ENCODE measurements at regions not wholly inside any gene's neighbourhood (a gene's known extent, or its start where the extent isn't known, plus 50 kb on each side); places are given as distances from the start of the nearest gene placed in this dataset.
A peak's percentile ranks its signal among the peaks of the same experiment; 100 is the strongest.

DNA sequence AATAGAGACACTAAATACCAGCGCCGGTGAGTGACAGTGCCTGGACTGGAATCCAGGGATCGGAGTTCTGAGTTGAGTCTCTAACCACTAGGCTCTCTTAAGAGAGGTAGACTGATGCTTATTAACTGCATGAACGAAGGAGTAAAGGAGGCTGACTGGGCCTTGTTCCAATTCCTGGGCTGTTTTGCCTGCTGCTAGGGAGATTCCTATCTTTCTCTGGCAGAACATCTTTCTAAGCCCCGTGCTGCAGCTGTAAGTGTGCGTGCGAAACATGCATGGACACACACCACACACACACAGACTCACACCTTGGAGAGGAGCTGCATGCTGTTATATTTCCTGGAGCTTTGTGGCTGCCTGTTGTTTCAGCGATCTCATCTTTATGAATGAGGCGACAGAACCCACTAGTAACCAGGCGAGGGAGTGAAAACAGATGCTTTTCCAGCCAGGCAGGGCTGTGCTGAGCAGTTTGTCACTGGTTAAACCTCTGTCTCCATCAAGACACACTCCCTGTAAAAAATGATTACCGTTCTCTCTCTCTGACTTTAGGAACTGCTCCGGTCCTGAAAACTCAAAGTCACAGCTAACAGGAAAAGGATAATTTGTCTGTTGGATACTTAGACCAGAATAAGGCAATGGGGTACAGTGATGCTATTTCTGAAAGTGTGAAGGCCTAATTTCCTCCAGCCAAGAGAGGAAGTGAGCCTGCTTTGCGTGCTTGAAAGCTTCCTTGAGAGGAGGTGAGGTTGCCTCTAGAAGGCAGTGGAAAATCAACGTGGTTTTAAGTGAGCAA, 157.4 kb upstream of the ZNF217 start:
- H3K4me1 ChIP-seq = no peaks in the 10 kb centered on the region
- intact Hi-C loops (cut with DNase I) = no loop called here
- no peak overlapping the region for H3K4me3 ChIP-seq
- no peak for DNase-seq
- ATAC-seq = peak; percentile 40 to 64 (median 60)
- no peaks in the 10 kb centered on the region for H3K27me3 ChIP-seq
- no peaks in the 10 kb centered on the region for H3K9me3 ChIP-seq
- peak overlapping the region in 2 of 3 donors; percentile 1 to 27 for H3K27ac ChIP-seq
- TF ChIP-seq POLR2A (IDR thresholded peaks at IDR 0.05) = no peak
- TF ChIP-seq, protein P1, sequence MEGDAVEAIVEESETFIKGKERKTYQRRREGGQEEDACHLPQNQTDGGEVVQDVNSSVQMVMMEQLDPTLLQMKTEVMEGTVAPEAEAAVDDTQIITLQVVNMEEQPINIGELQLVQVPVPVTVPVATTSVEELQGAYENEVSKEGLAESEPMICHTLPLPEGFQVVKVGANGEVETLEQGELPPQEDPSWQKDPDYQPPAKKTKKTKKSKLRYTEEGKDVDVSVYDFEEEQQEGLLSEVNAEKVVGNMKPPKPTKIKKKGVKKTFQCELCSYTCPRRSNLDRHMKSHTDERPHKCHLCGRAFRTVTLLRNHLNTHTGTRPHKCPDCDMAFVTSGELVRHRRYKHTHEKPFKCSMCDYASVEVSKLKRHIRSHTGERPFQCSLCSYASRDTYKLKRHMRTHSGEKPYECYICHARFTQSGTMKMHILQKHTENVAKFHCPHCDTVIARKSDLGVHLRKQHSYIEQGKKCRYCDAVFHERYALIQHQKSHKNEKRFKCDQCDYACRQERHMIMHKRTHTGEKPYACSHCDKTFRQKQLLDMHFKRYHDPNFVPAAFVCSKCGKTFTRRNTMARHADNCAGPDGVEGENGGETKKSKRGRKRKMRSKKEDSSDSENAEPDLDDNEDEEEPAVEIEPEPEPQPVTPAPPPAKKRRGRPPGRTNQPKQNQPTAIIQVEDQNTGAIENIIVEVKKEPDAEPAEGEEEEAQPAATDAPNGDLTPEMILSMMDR (IDR thresholded peaks at IDR 0.05) = no peak
- H3K36me3 ChIP-seq = no peaks in the 10 kb centered on the region
- 51% methylated on average over 11 of the region's 14 CpGs for WGBS (ENCODE audit: insufficient coverage, low coverage, low lambda C conversion rate, missing lambda C conversion rate)

- no peaks in the 10 kb centered on the region for H3K27me3 ChIP-seq
- H3K4me1 ChIP-seq = no peaks in the 10 kb centered on the region
- 38% methylated on average over 1 of the region's 1 CpG for WGBS (ENCODE audit: insufficient coverage, low coverage, low lambda C conversion rate, missing lambda C conversion rate)
- TF ChIP-seq, protein P1 (IDR thresholded peaks at IDR 0.05) = no peak
- no peak for TF ChIP-seq POLR2A (IDR thresholded peaks at IDR 0.05)
- DNase-seq (no peak), ATAC-seq (no peak)
- no peaks in the 10 kb centered on the region for H3K9me3 ChIP-seq
- intact Hi-C loops (cut with DNase I) = no loop called here
- H3K4me3 ChIP-seq = no peak overlapping the region
- no peak overlapping the region for H3K27ac ChIP-seq
- H3K36me3 ChIP-seq = no peaks in the 10 kb centered on the region
Measured at GRCh38 chr20:53749499-53749898, 155.9 kb upstream of the ZNF217 start.

- Histone ChIP-seq H3K4me1 (no peaks in the 10 kb centered on the region), H3K27ac (no peak overlapping the region), H3K36me3 (no peaks in the 10 kb centered on the region), H3K27me3 (no peaks in the 10 kb centered on the region), H3K4me3 (no peak overlapping the region), H3K9me3 (no peaks in the 10 kb centered on the region)
- 84% methylated on average over 5 of the region's 6 CpGs for WGBS (ENCODE audit: insufficient coverage, low coverage, low lambda C conversion rate, missing lambda C conversion rate)
- no peak for TF ChIP-seq POLR2A (IDR thresholded peaks at IDR 0.05)
- TF ChIP-seq, protein P1 (IDR thresholded peaks at IDR 0.05) = no peak
- DNase-seq (no peak), ATAC-seq (no peak)
- intact Hi-C loops (cut with DNase I) = no loop called here
Measured at GRCh38 chr20:53748821-53749421, 155.3 kb upstream of the ZNF217 start.

DNA sequence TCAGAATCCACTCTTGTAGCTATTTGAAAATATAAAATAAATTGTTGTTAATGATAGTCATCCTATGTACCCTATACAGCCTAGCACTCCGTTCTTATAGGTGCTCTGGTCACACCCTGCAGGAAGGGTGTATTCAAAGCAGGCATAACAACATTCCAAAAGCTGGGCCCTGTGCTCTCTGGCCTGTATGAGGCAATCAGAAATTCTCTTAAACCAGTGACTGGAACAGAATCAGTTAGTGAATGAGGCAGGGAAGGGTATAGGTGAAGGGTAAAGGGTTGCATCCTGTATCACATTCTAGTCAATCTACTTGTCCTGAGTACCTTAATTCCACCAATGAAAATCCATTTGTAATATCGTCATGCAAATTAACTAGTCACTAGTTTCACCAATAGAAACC, 154.5 kb upstream of the ZNF217 start:
- Histone ChIP-seq H3K27me3 (no peaks in the 10 kb centered on the region), H3K36me3 (no peaks in the 10 kb centered on the region), H3K4me3 (no peak overlapping the region), H3K9me3 (no peaks in the 10 kb centered on the region), H3K4me1 (no peaks in the 10 kb centered on the region), H3K27ac (no peak overlapping the region)
- ATAC-seq (no peak), DNase-seq (no peak)
- TF ChIP-seq POLR2A (IDR thresholded peaks at IDR 0.05) = no peak
- TF ChIP-seq, protein P1 (IDR thresholded peaks at IDR 0.05) = no peak
- WGBS (ENCODE audit: insufficient coverage, low coverage, low lambda C conversion rate, missing lambda C conversion rate) = 91% methylated on average over 2 of the region's 2 CpGs
- intact Hi-C loops (cut with DNase I) = no loop called here

Measured in right lobe of liver (tissue), 6 donors.